ENCODE measurements at regions not wholly inside any gene's neighbourhood (a gene's known extent, or its start where the extent isn't known, plus 50 kb on each side); places are given as distances from the start of the nearest gene placed in this dataset.

DNA sequence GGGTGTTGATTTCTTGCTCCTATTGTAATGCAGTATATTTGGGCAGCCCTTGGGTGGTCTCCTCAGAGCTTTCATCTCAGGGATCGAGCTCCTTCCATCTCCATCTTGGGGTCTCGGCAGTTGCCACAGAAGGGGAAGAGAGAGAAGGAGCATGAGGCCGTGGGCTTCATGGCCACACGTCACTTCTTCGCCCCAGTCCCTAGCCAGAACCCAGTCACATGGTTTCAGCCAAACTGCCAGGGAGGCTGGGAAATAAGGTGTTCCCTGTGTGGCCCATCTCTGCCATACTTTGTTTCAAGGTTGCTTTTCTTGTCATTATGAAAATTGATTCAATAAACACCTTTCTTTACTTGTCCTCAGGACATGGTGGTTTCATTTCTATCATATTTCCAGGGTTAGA is 68.4 kb upstream of the NKD1 start:
- Histone ChIP-seq H3K9me3 (ENCODE audit: low read length) (no peaks in the 10 kb centered on the region), H3K4me3 (ENCODE audit: low read depth in 1 of 2, low read length in 2 of 2) (no peak overlapping the region), H3K27ac (ENCODE audit: low read depth, low read length) (no peak overlapping the region), H3K4me1 (ENCODE audit: insufficient read depth, low read length) (no peaks in the 10 kb centered on the region), H3K36me3 (ENCODE audit: insufficient read depth, low read length) (no peaks in the 10 kb centered on the region), H3K27me3 (ENCODE audit: control insufficient read depth in 1 of 2, insufficient read depth in 2 of 2, low read length in 2 of 2) (peaks cover 0 to 7% of the 10 kb centered on the region in 2 donors), H3K9ac (ENCODE audit: low read length) (no peak overlapping the region)

DNA sequence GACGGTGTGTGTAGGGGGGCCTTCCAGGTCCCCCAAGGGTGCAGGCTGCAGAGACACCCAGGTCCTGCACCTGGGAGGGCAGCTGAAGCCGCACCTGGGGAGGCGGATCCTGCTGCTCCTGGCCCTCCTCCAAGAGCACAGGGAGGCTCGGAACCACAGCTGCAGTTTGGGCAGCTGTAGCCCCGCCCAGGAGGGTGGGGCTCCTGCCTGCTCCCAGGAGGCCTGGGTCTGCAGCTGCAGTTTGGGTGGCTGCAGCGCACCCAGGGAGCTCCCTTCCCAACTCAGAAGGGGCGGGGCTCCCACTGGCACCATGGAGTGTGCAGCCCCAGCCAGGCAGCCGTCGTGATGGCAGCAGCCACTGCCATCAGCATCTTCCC is 69.4 kb upstream of the NKD1 start:
- Histone ChIP-seq H3K9ac (ENCODE audit: low read length) (no peak overlapping the region), H3K27me3 (ENCODE audit: control insufficient read depth in 1 of 2, insufficient read depth in 2 of 2, low read length in 2 of 2) (peaks cover 0 to 7% of the 10 kb centered on the region in 2 donors), H3K27ac (ENCODE audit: low read depth, low read length) (no peak overlapping the region), H3K9me3 (ENCODE audit: low read length) (no peaks in the 10 kb centered on the region), H3K4me1 (ENCODE audit: insufficient read depth, low read length) (no peaks in the 10 kb centered on the region), H3K36me3 (ENCODE audit: insufficient read depth, low read length) (no peaks in the 10 kb centered on the region), H3K4me3 (ENCODE audit: low read depth in 1 of 2, low read length in 2 of 2) (no peak overlapping the region)

- H3K9ac ChIP-seq (ENCODE audit: low read length): no peak overlapping the region
- peaks cover 0 to 7% of the 10 kb centered on the region in 2 donors for H3K27me3 ChIP-seq (ENCODE audit: control insufficient read depth in 1 of 2, insufficient read depth in 2 of 2, low read length in 2 of 2)
- no peak overlapping the region for H3K4me3 ChIP-seq (ENCODE audit: low read depth in 1 of 2, low read length in 2 of 2)
- H3K9me3 ChIP-seq (ENCODE audit: low read length): no peaks in the 10 kb centered on the region
- no peak overlapping the region for H3K27ac ChIP-seq (ENCODE audit: low read depth, low read length)
- no peaks in the 10 kb centered on the region for H3K4me1 ChIP-seq (ENCODE audit: insufficient read depth, low read length)
- H3K36me3 ChIP-seq (ENCODE audit: insufficient read depth, low read length): no peaks in the 10 kb centered on the region
These were observed 70.0 kb upstream of the NKD1 start for GRCh38 chr16:50478075-50478772.

- no peaks in the 10 kb centered on the region for H3K4me1 ChIP-seq (ENCODE audit: insufficient read depth, low read length)
- no peak overlapping the region for H3K4me3 ChIP-seq (ENCODE audit: low read depth in 1 of 2, low read length in 2 of 2)
- H3K9ac ChIP-seq (ENCODE audit: low read length): no peak overlapping the region
- H3K27ac ChIP-seq (ENCODE audit: low read depth, low read length): no peak overlapping the region
- H3K9me3 ChIP-seq (ENCODE audit: low read length): no peaks in the 10 kb centered on the region
- H3K36me3 ChIP-seq (ENCODE audit: insufficient read depth, low read length): no peaks in the 10 kb centered on the region
- H3K27me3 ChIP-seq (ENCODE audit: control insufficient read depth in 1 of 2, insufficient read depth in 2 of 2, low read length in 2 of 2): peaks cover 0 to 7% of the 10 kb centered on the region in 2 donors
These were observed 71.5 kb upstream of the NKD1 start for GRCh38 chr16:50476486-50477255.

DNA sequence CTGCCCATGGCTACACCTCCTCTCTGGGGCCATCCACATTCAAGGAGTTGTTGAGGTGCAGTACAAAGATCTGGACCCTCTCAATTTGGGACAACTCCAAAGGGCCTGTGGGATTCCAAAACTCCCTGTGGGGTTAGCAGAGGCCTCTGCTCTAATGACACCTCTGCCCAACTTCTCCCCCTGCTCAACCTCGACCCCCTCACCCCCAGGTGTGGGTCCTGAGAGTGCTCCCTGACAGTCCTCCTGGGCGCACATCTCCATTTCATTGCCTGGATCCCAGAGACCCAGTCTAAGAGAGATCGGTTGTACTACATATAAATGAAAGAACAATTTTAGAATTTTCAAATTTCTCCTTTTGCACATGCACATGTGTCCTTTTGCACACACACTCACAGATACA is 73.0 kb upstream of the NKD1 start:
- Histone ChIP-seq H3K9ac (ENCODE audit: low read length) (no peak overlapping the region), H3K36me3 (ENCODE audit: insufficient read depth, low read length) (no peaks in the 10 kb centered on the region), H3K4me1 (ENCODE audit: insufficient read depth, low read length) (no peaks in the 10 kb centered on the region), H3K27ac (ENCODE audit: low read depth, low read length) (no peak overlapping the region), H3K27me3 (ENCODE audit: control insufficient read depth in 1 of 2, insufficient read depth in 2 of 2, low read length in 2 of 2) (peaks cover 0 to 7% of the 10 kb centered on the region in 2 donors), H3K4me3 (ENCODE audit: low read depth in 1 of 2, low read length in 2 of 2) (no peak overlapping the region), H3K9me3 (ENCODE audit: low read length) (no peaks in the 10 kb centered on the region)

- Histone ChIP-seq H3K9ac (ENCODE audit: low read length) (no peak overlapping the region), H3K27ac (ENCODE audit: low read depth, low read length) (no peak overlapping the region), H3K4me3 (ENCODE audit: low read depth in 1 of 2, low read length in 2 of 2) (no peak overlapping the region), H3K4me1 (ENCODE audit: insufficient read depth, low read length) (no peaks in the 10 kb centered on the region), H3K27me3 (ENCODE audit: control insufficient read depth in 1 of 2, insufficient read depth in 2 of 2, low read length in 2 of 2) (peaks cover 0 to 7% of the 10 kb centered on the region in 2 donors), H3K36me3 (ENCODE audit: insufficient read depth, low read length) (no peaks in the 10 kb centered on the region), H3K9me3 (ENCODE audit: low read length) (no peaks in the 10 kb centered on the region)
These were observed 74.1 kb upstream of the NKD1 start for GRCh38 chr16:50474138-50474537.

DNA sequence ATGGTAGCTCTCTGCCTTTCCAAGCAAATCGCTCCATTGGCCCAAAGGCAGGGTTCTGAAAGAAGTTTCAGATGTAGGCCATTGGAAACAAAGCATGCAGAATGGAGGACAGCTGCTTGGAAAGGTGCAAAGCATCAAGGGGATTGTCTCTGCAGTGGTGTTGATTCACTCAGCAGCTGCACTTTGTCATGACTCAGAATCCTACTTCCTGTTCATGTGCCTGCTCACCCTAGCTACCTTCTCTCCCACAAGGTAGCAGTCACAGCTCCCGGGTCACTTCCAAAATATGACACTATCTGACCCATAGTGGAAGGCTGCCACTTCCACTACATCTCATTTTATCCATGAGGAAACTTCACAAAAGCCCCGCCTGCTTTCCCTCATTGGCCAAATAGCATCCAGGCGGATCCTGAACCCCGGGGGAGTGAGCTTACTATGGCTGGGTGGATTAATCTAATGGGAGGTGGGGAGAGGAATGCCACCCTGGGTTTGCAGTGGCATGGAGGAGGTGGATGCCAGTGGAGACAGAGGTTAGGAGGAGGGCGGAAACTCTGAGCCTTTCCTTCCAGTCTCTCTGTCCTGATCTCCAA is 74.7 kb upstream of the NKD1 start:
- no peaks in the 10 kb centered on the region for H3K4me1 ChIP-seq (ENCODE audit: insufficient read depth, low read length)
- H3K4me3 ChIP-seq (ENCODE audit: low read depth in 1 of 2, low read length in 2 of 2): no peak overlapping the region
- H3K9me3 ChIP-seq (ENCODE audit: low read length): no peaks in the 10 kb centered on the region
- H3K27ac ChIP-seq (ENCODE audit: low read depth, low read length): no peak overlapping the region
- peaks cover 0 to 3% of the 10 kb centered on the region in 2 donors for H3K27me3 ChIP-seq (ENCODE audit: control insufficient read depth in 1 of 2, insufficient read depth in 2 of 2, low read length in 2 of 2)
- H3K36me3 ChIP-seq (ENCODE audit: insufficient read depth, low read length): no peaks in the 10 kb centered on the region
- no peak overlapping the region for H3K9ac ChIP-seq (ENCODE audit: low read length)

DNA sequence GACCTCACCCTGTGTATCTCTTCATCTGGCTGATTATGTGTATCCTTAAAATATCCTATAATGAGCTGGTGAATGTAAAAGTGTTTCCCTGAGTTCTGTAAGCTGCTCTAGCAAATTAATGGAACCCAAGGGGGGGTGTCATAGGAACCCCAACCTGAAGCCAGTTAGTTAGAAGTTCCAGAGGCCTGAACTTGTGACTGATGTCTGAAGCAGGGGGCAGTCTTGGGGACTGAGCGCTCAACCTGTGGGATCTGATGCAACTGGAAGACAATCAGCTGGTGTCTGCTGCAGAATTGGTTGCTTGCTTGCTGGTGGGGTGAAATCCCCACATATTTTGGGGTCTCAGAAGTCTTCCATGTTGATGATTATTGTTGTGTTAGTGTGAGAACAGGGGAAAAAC is 75.7 kb upstream of the NKD1 start:
- Histone ChIP-seq H3K9me3 (ENCODE audit: low read length) (no peaks in the 10 kb centered on the region), H3K36me3 (ENCODE audit: insufficient read depth, low read length) (no peaks in the 10 kb centered on the region), H3K4me3 (ENCODE audit: low read depth in 1 of 2, low read length in 2 of 2) (no peak overlapping the region), H3K9ac (ENCODE audit: low read length) (no peak overlapping the region), H3K27ac (ENCODE audit: low read depth, low read length) (no peak overlapping the region), H3K4me1 (ENCODE audit: insufficient read depth, low read length) (no peaks in the 10 kb centered on the region), H3K27me3 (ENCODE audit: control insufficient read depth in 1 of 2, insufficient read depth in 2 of 2, low read length in 2 of 2) (no peaks in the 10 kb centered on the region)

- Histone ChIP-seq H3K4me1 (ENCODE audit: insufficient read depth, low read length) (no peaks in the 10 kb centered on the region), H3K36me3 (ENCODE audit: insufficient read depth, low read length) (no peaks in the 10 kb centered on the region), H3K9me3 (ENCODE audit: low read length) (no peaks in the 10 kb centered on the region), H3K27me3 (ENCODE audit: control insufficient read depth in 1 of 2, insufficient read depth in 2 of 2, low read length in 2 of 2) (no peaks in the 10 kb centered on the region), H3K4me3 (ENCODE audit: low read depth in 1 of 2, low read length in 2 of 2) (no peak overlapping the region), H3K27ac (ENCODE audit: low read depth, low read length) (no peak overlapping the region), H3K9ac (ENCODE audit: low read length) (no peak overlapping the region)
These were observed 77.5 kb upstream of the NKD1 start for GRCh38 chr16:50470687-50471086.

DNA sequence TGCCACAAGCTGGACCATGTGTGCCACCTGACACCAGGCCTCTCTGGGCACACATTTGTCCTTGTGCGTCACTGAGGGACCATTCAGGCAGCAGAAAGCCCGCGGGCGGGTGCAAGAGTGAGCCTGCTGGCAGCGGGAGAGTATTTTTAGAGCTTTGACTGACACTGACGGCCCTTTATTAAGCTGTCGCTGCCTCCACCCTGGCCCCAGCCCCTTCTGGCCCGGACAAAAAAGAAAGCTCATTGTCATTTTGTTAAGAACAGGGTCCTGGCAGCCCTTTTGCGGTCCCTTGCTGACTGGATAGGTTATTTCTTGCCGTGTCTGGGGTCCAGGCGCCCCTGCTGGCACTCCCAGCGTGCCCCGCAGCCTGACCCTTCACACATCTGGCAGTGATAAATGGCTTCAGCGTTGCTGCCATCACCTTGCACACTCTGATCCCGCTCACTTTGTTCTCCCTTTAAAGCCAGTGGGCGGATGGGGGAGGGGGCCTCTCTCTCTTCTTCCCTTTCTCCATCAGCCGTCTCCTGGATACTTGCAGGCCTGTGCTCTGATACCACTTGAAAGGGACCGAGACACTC is 78.4 kb upstream of the NKD1 start:
- Histone ChIP-seq H3K9me3 (ENCODE audit: low read length) (no peaks in the 10 kb centered on the region), H3K27ac (ENCODE audit: low read depth, low read length) (no peak overlapping the region), H3K36me3 (ENCODE audit: insufficient read depth, low read length) (no peaks in the 10 kb centered on the region), H3K4me1 (ENCODE audit: insufficient read depth, low read length) (no peaks in the 10 kb centered on the region), H3K4me3 (ENCODE audit: low read depth in 1 of 2, low read length in 2 of 2) (no peak overlapping the region), H3K9ac (ENCODE audit: low read length) (no peak overlapping the region), H3K27me3 (ENCODE audit: control insufficient read depth in 1 of 2, insufficient read depth in 2 of 2, low read length in 2 of 2) (no peaks in the 10 kb centered on the region)

DNA sequence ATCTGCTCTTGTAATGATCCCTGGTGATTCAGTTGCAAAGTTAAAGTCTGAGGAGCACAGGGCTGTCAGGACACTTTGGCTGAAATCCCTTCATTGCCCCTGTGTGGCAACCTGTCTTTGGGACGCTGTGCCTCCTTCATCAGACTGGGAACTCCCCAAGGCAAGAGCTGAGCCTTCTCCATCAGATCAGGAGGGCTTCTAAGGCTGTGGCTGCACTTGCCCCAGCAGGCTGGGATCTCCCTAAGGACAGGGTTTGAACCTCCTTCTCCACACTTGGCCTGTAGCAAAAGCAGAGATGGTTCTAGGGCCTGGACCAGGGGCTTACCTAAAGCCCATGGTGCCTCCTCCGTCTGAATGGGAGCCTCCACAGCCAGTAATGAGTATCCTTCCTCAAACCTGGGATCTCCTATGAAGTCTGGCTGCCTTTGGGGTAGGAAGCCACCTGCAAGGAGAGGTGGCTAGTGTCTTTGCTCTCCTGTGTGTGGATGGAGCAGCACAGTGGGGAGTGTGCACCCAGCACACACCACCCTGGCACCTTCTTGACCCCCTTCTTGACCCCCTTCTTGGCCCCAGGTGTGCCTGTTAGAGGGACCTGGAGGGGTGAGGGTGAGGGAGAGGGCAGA is 79.0 kb upstream of the NKD1 start:
- no peak overlapping the region for H3K9ac ChIP-seq (ENCODE audit: low read length)
- H3K4me1 ChIP-seq (ENCODE audit: insufficient read depth, low read length): no peaks in the 10 kb centered on the region
- H3K36me3 ChIP-seq (ENCODE audit: insufficient read depth, low read length): no peaks in the 10 kb centered on the region
- no peak overlapping the region for H3K27ac ChIP-seq (ENCODE audit: low read depth, low read length)
- no peaks in the 10 kb centered on the region for H3K9me3 ChIP-seq (ENCODE audit: low read length)
- H3K27me3 ChIP-seq (ENCODE audit: control insufficient read depth in 1 of 2, insufficient read depth in 2 of 2, low read length in 2 of 2): no peaks in the 10 kb centered on the region
- H3K4me3 ChIP-seq (ENCODE audit: low read depth in 1 of 2, low read length in 2 of 2): no peak overlapping the region
